ENCODE measurements at regions not wholly inside any gene's neighbourhood (a gene's known extent, or its start where the extent isn't known, plus 50 kb on each side); places are given as distances from the start of the nearest gene placed in this dataset.

DNA sequence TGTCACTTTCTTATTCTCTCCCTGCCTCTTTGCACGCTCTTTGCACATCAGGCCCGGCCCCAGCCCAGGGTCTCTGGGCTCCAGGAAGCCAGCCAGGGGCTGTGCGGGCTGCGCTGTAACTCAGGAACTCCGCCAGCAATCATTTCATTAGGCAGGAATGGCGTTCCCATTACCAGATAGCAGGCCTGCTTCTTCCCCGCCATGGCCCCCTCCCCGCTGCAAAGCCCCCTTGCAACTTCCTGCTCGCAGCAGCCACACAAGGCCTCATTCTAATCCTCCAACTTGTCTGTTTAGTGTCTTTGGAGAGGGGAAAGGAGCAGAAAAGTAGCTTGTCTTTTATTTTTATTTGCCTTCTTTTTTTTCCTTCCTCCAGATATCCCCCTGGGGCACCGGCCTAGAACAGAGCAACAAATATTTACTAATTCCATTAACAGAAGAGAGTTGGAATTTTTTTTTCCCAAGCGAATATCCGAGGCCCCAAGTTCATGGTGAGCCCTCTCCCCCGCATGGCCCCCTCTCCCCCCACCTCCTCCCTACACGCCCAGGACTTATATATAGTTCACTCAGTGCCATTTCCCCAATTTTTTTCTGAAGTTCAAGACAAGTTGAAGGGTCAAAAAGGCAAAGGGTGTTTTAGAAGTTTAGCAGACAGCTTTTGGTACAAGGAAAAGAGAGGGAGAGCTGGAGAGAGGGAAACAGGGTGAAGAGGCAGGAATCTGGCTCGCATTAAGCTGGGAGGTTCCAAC lies 329.4 kb upstream of the TBX3 start:
- no peak for DNase-seq (ENCODE audit: low read depth, low spot score)
- no peak overlapping the region for H3K4me3 ChIP-seq (ENCODE audit: low read depth, low read length)
- in situ Hi-C loops (cut with HindIII; ENCODE audit: low sequenced_read_pairs) = no loop called here
- TF ChIP-seq, protein P1, sequence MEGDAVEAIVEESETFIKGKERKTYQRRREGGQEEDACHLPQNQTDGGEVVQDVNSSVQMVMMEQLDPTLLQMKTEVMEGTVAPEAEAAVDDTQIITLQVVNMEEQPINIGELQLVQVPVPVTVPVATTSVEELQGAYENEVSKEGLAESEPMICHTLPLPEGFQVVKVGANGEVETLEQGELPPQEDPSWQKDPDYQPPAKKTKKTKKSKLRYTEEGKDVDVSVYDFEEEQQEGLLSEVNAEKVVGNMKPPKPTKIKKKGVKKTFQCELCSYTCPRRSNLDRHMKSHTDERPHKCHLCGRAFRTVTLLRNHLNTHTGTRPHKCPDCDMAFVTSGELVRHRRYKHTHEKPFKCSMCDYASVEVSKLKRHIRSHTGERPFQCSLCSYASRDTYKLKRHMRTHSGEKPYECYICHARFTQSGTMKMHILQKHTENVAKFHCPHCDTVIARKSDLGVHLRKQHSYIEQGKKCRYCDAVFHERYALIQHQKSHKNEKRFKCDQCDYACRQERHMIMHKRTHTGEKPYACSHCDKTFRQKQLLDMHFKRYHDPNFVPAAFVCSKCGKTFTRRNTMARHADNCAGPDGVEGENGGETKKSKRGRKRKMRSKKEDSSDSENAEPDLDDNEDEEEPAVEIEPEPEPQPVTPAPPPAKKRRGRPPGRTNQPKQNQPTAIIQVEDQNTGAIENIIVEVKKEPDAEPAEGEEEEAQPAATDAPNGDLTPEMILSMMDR (IDR thresholded peaks at IDR 0.05; ENCODE audit: low read depth, low read length) = no peak

DNA sequence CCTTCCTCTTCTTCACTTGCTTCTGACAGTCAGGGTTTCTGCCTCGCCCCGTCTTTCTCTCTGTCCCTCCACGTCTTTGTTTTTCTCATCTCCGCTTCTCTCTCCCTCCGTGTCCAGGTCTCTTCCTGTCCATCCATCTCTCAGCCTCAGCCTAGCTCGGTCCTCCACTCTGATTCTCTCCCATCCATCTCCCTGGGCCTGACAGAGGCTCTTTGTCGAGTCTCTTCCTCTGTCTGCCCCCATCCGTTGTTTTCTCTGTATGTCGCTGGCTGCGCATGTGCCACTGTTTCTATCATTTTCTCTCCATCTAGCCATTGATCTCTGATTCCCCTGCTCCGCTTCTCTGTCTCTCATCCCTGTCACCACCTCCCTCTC lies 328.9 kb upstream of the TBX3 start:
- in situ Hi-C loops (cut with HindIII; ENCODE audit: low sequenced_read_pairs) = no loop called here
- no peak overlapping the region for H3K4me3 ChIP-seq (ENCODE audit: low read depth, low read length)
- TF ChIP-seq, protein P1 (IDR thresholded peaks at IDR 0.05; ENCODE audit: low read depth, low read length) = no peak
- DNase-seq (ENCODE audit: low read depth, low spot score) = no peak

DNA sequence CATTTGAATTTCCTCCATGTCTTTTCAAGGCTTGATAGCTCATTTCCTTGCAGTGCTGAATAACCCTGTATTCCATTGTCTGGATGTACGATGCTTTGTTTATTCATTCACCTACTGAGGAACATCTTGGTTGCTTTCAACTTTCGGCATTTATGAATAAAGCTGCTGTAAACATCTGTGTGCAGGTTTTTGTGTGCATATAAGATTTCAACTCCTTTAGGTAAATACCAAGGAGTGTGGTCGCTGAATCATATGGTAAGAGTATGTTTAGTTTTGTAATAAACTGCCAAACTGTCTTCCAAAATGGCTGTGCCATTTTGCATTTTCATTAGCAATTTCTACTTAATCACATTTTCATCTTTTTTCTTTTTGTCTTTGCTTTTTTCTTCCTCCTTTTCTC lies 327.7 kb upstream of the TBX3 start:
- in situ Hi-C loops (cut with HindIII; ENCODE audit: low sequenced_read_pairs) = no loop called here
- H3K4me3 ChIP-seq (ENCODE audit: low read depth, low read length) = no peak overlapping the region
- DNase-seq (ENCODE audit: low read depth, low spot score) = no peak
- TF ChIP-seq, protein P1 (IDR thresholded peaks at IDR 0.05; ENCODE audit: low read depth, low read length) = no peak

DNA sequence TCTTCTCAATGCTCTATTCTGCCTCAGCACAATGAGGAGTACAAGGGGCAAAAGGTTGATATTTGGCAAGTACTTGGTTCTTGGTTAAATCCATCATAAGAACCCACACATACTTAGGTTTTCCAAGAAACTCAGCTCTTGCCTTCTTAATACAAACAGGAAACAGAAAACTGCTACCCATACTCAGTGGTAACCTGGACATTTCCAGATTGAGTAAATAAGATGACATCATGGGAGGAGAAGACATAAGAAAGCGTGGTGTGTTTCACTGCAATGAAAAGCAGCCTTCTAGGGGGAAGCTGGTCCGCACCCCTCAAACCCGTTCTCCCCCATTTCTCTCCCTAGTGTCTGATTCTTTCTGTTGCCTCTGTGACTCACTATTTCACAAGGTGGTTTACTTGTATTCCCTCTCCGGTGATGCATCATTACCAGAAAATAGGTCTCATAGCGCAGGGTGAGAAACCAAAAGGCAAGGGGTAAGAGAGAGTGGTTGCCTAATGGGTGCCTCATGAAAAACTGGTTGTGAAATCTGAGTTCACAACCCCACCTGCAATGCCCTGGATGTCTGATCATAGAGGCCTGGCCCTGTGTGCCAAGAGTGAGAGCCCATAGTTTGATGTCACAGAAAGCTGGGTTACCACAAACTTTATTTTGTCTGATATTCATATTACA lies 326.5 kb upstream of the TBX3 start:
- DNase-seq (ENCODE audit: low read depth, low spot score) = no peak
- in situ Hi-C loops (cut with HindIII; ENCODE audit: low sequenced_read_pairs) = no loop called here
- no peak overlapping the region for H3K4me3 ChIP-seq (ENCODE audit: low read depth, low read length)
- TF ChIP-seq, protein P1 (IDR thresholded peaks at IDR 0.05; ENCODE audit: low read depth, low read length) = no peak

DNA sequence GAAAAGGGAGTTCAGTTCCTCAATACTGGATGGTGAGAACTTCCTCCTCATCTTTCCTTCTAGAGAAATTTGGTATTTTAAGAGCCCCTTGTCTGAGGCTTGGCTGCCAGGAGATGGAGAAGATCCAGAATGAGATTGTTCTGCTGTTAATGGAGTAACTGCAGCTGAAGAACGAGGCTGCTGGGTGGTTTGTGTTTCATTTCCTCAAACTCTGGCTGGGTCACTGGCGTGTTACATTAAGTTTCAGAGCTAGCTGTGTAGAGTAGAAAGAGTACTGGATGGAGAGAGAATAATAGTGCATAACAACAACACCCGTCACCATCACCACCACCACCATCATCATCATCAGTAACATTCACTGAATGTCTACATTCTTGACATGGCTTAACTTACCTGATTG lies 325.0 kb upstream of the TBX3 start:
- in situ Hi-C loops (cut with HindIII; ENCODE audit: low sequenced_read_pairs) = no loop called here
- no peak for DNase-seq (ENCODE audit: low read depth, low spot score)
- TF ChIP-seq, protein P1 (IDR thresholded peaks at IDR 0.05; ENCODE audit: low read depth, low read length) = no peak
- no peak overlapping the region for H3K4me3 ChIP-seq (ENCODE audit: low read depth, low read length)

DNA sequence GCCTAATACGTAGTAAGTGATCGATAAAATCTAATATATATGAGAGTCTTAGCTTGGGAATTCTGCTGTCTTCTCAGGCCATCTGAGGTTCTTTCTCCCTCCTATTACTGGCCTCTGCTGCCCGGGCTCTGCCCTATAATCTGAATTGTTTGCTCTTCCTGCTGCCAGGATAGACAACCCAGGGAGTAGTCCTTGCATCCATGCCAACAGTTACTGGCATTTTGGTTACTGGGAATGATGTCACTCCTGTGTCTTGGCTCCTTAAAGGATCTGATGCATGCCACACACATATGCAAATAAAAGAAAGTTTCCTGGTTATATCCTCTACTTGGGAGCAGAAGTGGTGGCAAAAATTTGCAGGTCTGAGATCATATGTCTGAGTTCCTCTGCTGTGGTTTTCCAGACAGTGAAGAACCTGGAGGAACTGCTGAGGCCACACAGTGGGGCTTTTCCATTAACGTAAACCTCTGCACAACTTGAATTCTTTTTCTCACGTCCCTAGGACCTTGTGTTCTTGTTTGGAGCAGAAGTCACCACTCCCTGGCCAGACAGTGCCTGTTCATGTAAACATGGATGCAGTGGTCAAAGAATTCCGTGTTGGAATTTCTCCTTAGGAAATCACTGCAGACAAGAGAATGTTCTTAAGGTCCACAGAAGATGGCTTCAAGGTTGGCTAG lies 320.6 kb upstream of the TBX3 start:
- in situ Hi-C loops (cut with HindIII; ENCODE audit: low sequenced_read_pairs) = no loop called here
- H3K4me3 ChIP-seq (ENCODE audit: low read depth, low read length) = no peak overlapping the region
- DNase-seq (ENCODE audit: low read depth, low spot score) = peak; percentile 13
- TF ChIP-seq, protein P1 (IDR thresholded peaks at IDR 0.05; ENCODE audit: low read depth, low read length) = no peak

Measured in astrocyte of the spinal cord (primary cell).